NCI-H2029 treated with DMSO at 0.1 percent for 48 hours (cell line): ENCODE measurements at regions not wholly inside any gene's neighbourhood (a gene's known extent, or its start where the extent isn't known, plus 50 kb on each side); places are given as distances from the start of the nearest gene placed in this dataset.
"Not testable (repeated sequence)": the region's sequence is repeated elsewhere in the genome, so short reads cannot be mapped to it uniquely, and the experiment has no call there.

ENCODE experiments used
- DNase-seq: peaks from one replicate; lab custom pipeline; 2025; lab: John Stamatoyannopoulos, UW

GRCh38 chr9:36521148-36521547 is 51.5 kb upstream of the MELK start:
- DNase-seq, result no peak

- no peak for DNase-seq
These were observed 55.6 kb upstream of the MELK start for GRCh38 chr9:36517131-36517530.

GRCh38 chr9:36504156-36504555 is 68.5 kb upstream of the MELK start:
- DNase-seq, result no peak

GRCh38 chr9:36503172-36504088 is 69.3 kb upstream of the MELK start:
- no peak for DNase-seq

- DNase-seq, result no peak
These were observed 71.0 kb upstream of the MELK start for GRCh38 chr9:36501727-36502126.

GRCh38 chr9:36500931-36501330 is 71.8 kb upstream of the MELK start:
- DNase-seq, result not testable (repeated sequence)

GRCh38 chr9:36499174-36499890 is 73.4 kb upstream of the MELK start:
- no peak for DNase-seq

GRCh38 chr9:36493564-36493963 is 79.1 kb upstream of the MELK start:
- not testable (repeated sequence) for DNase-seq

- no peak for DNase-seq
These were observed 79.8 kb upstream of the MELK start for GRCh38 chr9:36492865-36493264.

GRCh38 chr9:36489453-36489852 is 83.2 kb upstream of the MELK start:
- no peak for DNase-seq

GRCh38 chr9:36488389-36488756 is 84.3 kb upstream of the MELK start:
- DNase-seq, result no peak

GRCh38 chr9:36487482-36488388 is 85.0 kb upstream of the MELK start:
- DNase-seq, result peak; percentile 39

GRCh38 chr9:36486933-36487481 is 85.7 kb upstream of the MELK start:
- no peak for DNase-seq

- DNase-seq, result no peak
These were observed 86.3 kb upstream of the MELK start for GRCh38 chr9:36486329-36486932.

- DNase-seq, result no peak
These were observed 85.7 kb upstream of the RNF38 start for GRCh38 chr9:36485647-36486328.

- no peak for DNase-seq
These were observed 84.1 kb upstream of the RNF38 start for GRCh38 chr9:36484124-36484523.

GRCh38 chr9:36479101-36479500 is 79.0 kb upstream of the RNF38 start:
- DNase-seq, result no peak

GRCh38 chr9:36471359-36471758 is 71.3 kb upstream of the RNF38 start:
- no peak for DNase-seq

- peak; percentile 40 for DNase-seq
These were observed 70.7 kb upstream of the RNF38 start for GRCh38 chr9:36470643-36471290.

GRCh38 chr9:36463467-36463866 is 63.4 kb upstream of the RNF38 start:
- no peak for DNase-seq
